ENCODE measurements at regions not wholly inside any gene's neighbourhood (a gene's known extent, or its start where the extent isn't known, plus 50 kb on each side); places are given as distances from the start of the nearest gene placed in this dataset.

- no peak overlapping the region for H3K4me3 ChIP-seq (ENCODE audit: control insufficient read depth, low read depth, low read length)
- no peak for TF ChIP-seq CTCF (IDR thresholded peaks at IDR 0.05; ENCODE audit: control insufficient read depth, insufficient read depth, low read depth, low read length, missing control alignments)
- no peak for DNase-seq (ENCODE audit: low read depth)
Observed at GRCh38 chr12:42766026-42766425, 176.5 kb upstream of the PRICKLE1 start.

- no peak overlapping the region for H3K4me3 ChIP-seq (ENCODE audit: control insufficient read depth, low read depth, low read length)
- no peak for TF ChIP-seq CTCF (IDR thresholded peaks at IDR 0.05; ENCODE audit: control insufficient read depth, insufficient read depth, low read depth, low read length, missing control alignments)
- DNase-seq (ENCODE audit: low read depth), result no peak
Observed at GRCh38 chr12:42763682-42764081, 174.1 kb upstream of the PRICKLE1 start.

- no peak for TF ChIP-seq CTCF (IDR thresholded peaks at IDR 0.05; ENCODE audit: control insufficient read depth, insufficient read depth, low read depth, low read length, missing control alignments)
- no peak overlapping the region for H3K4me3 ChIP-seq (ENCODE audit: control insufficient read depth, low read depth, low read length)
- no peak for DNase-seq (ENCODE audit: low read depth)
Observed at GRCh38 chr12:42762395-42762925, 172.9 kb upstream of the PRICKLE1 start.

GRCh38 chr12:42761601-42762350 is 172.2 kb upstream of the PRICKLE1 start:
- H3K4me3 ChIP-seq (ENCODE audit: control insufficient read depth, low read depth, low read length), result no peak overlapping the region
- DNase-seq (ENCODE audit: low read depth), result peak; percentile 44
- no peak for TF ChIP-seq CTCF (IDR thresholded peaks at IDR 0.05; ENCODE audit: control insufficient read depth, insufficient read depth, low read depth, low read length, missing control alignments)

GRCh38 chr12:42761086-42761485 is 171.5 kb upstream of the PRICKLE1 start:
- DNase-seq (ENCODE audit: low read depth), result no peak
- TF ChIP-seq CTCF (IDR thresholded peaks at IDR 0.05; ENCODE audit: control insufficient read depth, insufficient read depth, low read depth, low read length, missing control alignments), result no peak
- no peak overlapping the region for H3K4me3 ChIP-seq (ENCODE audit: control insufficient read depth, low read depth, low read length)

GRCh38 chr12:42760550-42760949 is 171.0 kb upstream of the PRICKLE1 start:
- no peak overlapping the region for H3K4me3 ChIP-seq (ENCODE audit: control insufficient read depth, low read depth, low read length)
- no peak for TF ChIP-seq CTCF (IDR thresholded peaks at IDR 0.05; ENCODE audit: control insufficient read depth, insufficient read depth, low read depth, low read length, missing control alignments)
- no peak for DNase-seq (ENCODE audit: low read depth)

Data from AG09309 (cell line).